HG03103 (cell line): ENCODE measurements at regions not wholly inside any gene's neighbourhood (a gene's known extent, or its start where the extent isn't known, plus 50 kb on each side); places are given as distances from the start of the nearest gene placed in this dataset.

Source experiments
- ATAC-seq: cut with Tn5 transposase; IDR thresholded peaks from one replicate; pipeline ENCODE4 v1.9.1; 2021; ENCODE audit warnings: low read depth; ENCODE audit not compliant: unreplicated experiment

GRCh38 chr9:74281674-74282073, 215.5 kb upstream of the RORB start:
- ATAC-seq: no peak

DNA sequence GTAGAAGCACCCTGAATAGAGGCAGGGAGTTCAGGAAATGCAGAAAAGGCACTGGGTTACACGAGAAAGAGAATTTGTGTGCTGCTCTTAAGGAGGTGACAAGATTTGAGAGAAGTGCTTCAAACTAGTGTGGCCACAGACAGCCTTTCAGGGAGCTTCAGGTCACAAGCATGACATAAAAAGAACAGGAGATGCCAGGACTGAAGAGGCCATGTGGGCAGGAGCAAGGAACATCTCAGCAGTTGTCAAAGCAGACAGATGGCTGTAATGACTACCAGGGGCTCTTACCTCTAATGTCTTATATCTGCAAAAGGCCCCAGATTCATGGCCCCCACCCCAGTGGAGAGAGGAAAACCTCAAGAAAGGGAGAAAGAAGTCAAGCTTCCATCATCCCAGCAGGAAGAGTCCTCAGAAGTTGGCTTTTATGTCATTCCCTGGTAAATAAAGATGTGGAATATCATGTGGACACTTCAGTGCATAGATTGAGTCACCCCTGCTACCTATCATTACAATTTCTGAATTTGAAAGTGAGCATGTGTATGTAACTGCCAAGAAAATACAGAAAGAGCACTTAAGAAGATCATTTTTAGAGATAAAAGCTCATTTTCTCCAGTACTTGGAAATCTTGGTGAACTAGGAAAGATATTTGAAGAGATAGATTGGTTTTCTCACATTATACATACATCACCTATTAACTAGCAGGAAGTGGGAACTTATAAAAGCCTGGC, 214.4 kb upstream of the RORB start:
- ATAC-seq: no peak

DNA sequence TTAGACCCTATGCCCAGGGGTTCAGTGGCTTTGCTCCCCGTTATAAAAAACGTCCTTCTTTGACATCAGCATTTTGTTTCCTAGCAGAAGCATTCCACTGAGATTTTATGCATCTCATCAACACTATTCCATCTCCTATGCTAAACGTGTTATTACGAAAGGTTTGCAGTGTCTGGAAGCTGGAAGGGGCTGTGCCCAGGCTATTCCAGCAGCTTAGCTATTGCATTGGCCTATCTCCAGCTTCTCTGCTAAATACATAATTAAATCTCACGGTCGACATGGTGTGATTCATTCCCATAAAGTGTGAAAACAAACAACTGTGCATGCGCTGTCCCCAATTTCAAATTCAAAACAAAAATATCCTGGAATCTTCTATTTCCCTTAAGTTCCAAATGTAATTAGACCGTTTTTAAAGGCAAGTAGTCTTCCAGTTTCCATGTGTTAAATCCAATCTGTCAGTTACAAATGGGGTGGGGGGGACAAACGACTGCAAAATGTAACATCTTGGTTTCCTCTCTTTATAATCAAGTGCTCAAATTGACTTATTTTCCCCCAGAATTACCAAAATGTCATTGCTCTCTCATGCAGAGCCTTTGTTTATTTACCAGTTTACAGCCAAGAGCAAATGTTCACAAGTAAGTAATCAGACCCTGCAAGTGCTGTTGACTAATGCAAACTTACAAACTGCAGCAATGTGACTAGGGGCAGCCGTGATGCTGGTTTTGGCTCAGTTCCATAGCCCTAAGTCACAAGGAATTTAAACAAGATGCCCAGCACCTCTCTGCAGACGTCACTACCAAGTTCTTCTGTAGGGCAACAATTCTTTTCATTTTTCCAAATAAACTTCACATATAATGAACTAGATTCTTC, 212.3 kb upstream of the RORB start:
- ATAC-seq: no peak

- no peak for ATAC-seq
Observed at GRCh38 chr9:74293479-74293878, 203.7 kb upstream of the RORB start.

GRCh38 chr9:74303945-74304344, 193.2 kb upstream of the RORB start:
- ATAC-seq: no peak

GRCh38 chr9:74304598-74304997, 192.5 kb upstream of the RORB start:
- ATAC-seq: no peak

DNA sequence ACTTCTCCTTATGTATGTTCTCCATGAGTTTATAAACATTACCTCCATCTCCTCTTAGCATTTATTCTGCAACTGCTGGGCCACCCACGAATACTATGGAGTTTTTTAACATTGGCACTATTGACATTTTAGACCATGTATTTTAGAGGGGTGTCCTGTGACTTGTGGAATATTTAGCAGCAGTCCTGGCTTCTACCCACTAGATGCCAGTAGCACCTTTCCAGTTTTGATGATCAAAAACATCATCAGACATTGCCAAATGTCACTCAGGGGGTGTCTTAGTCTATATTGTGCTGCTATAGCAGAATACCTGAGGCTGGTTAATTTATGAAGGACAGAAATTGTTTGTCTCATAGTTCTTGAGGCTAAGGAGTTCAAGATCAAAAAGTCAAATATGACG, 187.5 kb upstream of the RORB start:
- ATAC-seq: no peak

- ATAC-seq: no peak
Observed at GRCh38 chr9:74317235-74317634, 179.9 kb upstream of the RORB start.

- ATAC-seq: no peak
Observed at GRCh38 chr9:74321396-74321795, 175.7 kb upstream of the RORB start.

DNA sequence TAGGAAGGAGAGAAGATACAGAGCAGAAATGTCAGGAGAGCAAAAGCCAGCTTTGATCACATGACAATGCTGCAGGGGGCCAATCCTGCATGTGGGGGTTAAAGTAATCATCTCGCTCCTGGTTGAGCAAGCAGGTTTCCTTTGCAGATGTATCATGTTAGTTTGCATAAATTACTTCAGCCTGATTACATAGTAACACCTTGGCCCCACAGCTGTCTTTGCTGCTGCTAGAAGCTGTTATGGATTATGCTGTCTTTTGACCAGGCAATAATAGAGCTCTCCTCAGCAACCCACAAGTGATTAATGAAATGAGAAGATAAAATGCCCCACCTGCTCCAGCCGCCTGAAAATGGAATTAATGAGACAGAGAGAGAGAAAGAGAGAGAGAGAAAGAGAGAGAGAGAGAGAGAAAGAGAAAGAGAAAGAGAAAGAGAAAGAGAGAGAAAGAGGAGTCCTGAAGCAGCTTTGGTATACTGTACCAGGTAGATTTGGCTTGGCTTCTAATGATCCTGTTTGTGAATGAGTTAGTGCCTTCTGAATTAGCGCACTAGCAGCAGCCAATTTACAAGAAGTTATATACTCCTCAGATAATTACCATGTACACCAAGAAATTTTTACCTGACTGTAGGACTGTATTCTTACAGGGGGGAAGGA, 174.3 kb upstream of the RORB start:
- ATAC-seq: no peak

DNA sequence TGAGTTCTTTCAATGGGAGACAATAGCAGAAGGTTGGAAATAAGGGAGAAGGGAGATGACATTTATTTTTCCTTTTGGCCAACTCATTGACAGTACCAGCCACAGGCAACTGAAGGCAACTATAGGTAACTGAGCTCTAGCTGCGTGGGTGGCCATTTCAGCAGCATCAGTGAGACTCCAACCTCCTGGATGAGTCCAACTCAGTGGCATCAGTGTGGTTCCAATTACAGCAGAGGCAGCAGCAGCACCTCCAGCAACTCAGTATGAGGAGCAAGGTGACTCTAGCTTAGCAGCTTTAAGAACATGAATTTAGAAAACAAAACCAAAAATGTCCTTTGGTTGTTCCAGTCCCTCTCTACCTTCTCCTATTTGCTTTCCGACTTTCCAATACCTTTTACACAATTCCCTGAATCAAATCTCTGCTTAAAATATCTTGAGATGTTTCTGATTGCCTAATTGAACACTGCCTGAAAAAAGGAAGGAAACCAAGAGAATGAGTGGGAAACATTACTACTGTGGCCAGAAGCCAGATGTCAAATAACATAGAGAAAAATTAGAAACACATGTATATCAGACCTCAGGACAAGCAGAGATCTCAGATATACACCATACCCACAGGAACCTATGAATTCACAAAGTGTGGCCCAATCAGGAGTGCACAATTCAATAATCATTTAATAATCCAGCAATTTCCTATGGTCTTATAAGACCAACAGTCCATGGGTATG, 166.5 kb upstream of the RORB start:
- no peak for ATAC-seq

GRCh38 chr9:74331607-74332006, 165.5 kb upstream of the RORB start:
- no peak for ATAC-seq

GRCh38 chr9:74333384-74334032, 163.6 kb upstream of the RORB start:
- no peak for ATAC-seq

GRCh38 chr9:74334271-74334670, 162.9 kb upstream of the RORB start:
- no peak for ATAC-seq

- ATAC-seq: no peak
Observed at GRCh38 chr9:74336161-74336560, 161.0 kb upstream of the RORB start.

DNA sequence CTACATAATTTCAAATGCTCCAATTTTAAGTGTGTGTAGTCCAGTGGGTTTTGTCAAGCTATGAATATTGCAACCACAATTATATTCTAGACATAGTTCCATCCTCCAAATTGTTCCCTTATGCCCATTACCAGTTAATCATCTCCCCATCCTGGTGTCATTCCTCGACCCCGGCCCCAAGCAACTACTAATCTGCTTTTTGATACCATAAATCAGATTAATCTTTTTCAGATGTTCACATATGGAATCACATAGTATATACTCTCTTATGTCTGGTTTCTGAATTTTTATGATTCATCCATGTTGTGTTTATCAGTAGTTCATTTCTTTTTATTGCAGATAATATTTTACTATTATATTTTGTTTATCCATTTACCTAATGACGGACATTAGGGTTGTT, 148.4 kb upstream of the RORB start:
- ATAC-seq: no peak

GRCh38 chr9:74355107-74355506, 142.0 kb upstream of the RORB start:
- no peak for ATAC-seq

DNA sequence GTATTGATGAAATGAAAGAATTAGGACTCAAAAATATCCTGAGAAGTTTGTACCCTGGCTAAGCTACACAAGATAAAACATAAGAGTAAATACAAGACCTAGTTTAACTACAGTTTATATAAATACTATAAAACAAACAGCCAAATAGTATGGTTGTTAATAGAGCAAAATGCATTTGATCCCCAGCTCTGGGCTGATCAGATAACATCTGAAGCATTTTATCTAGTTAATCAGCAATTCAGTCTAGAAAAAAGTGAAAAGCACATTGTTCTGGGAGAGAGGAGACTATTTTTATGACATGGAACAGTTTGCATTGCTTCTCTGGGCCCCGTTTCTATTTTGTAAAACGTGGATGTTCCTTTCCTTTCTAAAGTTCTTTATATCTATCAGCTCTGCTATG, 139.6 kb upstream of the RORB start:
- ATAC-seq: no peak

DNA sequence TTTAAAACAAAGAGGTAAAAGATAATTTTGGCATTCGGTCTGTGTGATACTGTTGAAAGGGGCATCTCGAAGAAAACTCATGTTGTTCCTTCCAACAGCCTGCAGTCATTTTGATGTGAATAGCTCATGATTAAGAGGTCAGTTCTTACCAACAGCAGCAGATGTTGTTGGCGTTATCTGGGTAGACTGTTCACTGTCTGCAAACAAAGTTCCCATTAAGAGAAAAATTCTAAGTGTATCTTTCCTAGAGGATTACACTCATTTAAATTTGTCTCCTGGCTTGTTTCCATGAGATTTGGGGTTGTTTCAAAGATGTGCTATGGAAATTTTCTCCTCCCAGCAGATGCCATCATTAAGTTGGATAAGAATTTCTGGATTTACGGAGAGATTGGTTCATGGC, 138.2 kb upstream of the RORB start:
- no peak for ATAC-seq

DNA sequence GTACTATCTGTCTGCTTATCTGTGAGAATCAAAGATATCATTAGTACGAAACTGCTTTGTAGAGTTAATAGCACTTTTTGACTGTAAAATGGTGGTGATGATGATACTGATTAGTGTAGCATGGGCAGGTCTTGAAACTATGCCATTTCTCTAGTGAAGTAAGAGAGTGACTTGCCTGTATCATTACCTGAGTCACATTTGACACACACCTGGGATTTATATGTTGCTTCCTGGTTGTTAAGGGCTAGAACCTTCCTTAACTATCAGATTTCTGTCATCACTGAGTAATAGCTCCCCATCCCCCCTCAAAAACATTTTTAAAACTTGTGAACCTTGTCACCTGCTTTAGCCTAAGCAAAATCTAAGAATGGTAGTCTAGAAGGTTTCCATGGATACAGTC, 135.6 kb upstream of the RORB start:
- ATAC-seq: no peak
